GM12872 (cell line): ENCODE measurements at regions not wholly inside any gene's neighbourhood (a gene's known extent, or its start where the extent isn't known, plus 50 kb on each side); places are given as distances from the start of the nearest gene placed in this dataset.

Experiments used
- TF ChIP-seq, protein P1 (sequence below): IDR thresholded peaks from 3 replicates; pipeline ENCODE4 v1.5.1; 2011; ENCODE audit warnings: low read depth, mild to moderate bottlenecking, low read length, moderate library complexity; ENCODE audit not compliant: insufficient read depth

DNA sequence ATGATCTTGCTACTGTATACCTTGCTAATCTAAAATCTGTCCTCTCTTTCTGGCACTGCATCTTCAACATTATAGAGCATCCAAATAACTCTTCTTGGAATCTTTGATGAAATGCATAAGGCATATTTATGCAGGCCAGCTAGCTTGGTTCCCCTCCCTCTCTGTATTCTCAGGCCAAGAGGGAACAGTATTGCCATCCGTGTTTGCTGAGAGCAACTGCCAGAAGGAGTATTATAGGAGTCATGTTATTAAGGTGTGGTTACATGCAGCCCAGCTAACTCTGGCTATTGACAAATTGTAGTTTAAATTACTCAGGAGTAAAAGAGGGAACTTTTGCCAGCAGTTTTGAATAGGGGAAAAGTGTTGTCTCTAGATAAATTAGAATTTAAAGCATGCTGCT lies 309.3 kb upstream of the E2F7 start:
- TF ChIP-seq, protein P1, sequence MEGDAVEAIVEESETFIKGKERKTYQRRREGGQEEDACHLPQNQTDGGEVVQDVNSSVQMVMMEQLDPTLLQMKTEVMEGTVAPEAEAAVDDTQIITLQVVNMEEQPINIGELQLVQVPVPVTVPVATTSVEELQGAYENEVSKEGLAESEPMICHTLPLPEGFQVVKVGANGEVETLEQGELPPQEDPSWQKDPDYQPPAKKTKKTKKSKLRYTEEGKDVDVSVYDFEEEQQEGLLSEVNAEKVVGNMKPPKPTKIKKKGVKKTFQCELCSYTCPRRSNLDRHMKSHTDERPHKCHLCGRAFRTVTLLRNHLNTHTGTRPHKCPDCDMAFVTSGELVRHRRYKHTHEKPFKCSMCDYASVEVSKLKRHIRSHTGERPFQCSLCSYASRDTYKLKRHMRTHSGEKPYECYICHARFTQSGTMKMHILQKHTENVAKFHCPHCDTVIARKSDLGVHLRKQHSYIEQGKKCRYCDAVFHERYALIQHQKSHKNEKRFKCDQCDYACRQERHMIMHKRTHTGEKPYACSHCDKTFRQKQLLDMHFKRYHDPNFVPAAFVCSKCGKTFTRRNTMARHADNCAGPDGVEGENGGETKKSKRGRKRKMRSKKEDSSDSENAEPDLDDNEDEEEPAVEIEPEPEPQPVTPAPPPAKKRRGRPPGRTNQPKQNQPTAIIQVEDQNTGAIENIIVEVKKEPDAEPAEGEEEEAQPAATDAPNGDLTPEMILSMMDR = no peak

- TF ChIP-seq, protein P1 = no peak
Measured at GRCh38 chr12:77372494-77372893, 307.1 kb upstream of the E2F7 start.

- TF ChIP-seq, protein P1 = no peak
Measured at GRCh38 chr12:77372026-77372425, 306.7 kb upstream of the E2F7 start.

DNA sequence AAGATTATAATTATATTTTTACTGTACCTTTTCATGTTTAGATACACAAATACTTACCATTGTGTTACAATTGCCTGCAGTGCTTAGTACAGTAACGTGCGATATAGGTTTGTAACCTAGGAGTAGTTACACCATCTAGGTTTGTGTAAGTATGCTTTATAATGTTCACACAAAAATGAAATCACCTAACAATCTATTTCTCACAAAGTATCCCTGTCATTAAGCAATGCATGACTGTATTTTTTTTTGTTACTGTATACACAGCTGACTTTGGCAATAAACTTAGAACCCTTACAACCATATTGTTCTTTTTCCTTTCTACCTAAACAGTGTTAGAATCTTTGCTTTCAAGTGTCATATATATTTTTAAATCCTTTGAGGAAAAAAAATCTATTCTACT lies 303.0 kb upstream of the E2F7 start:
- TF ChIP-seq, protein P1 = no peak

GRCh38 chr12:77366616-77367015 lies 301.2 kb upstream of the E2F7 start:
- TF ChIP-seq, protein P1 = no peak

GRCh38 chr12:77364400-77364799 lies 299.0 kb upstream of the E2F7 start:
- TF ChIP-seq, protein P1 = no peak

GRCh38 chr12:77362509-77363210 lies 297.3 kb upstream of the E2F7 start:
- TF ChIP-seq, protein P1 = no peak
